Esophagus muscularis mucosa (tissue), 3 donors: ENCODE measurements at regions not wholly inside any gene's neighbourhood (a gene's known extent, or its start where the extent isn't known, plus 50 kb on each side); places are given as distances from the start of the nearest gene placed in this dataset.
"Not testable (repeated sequence)": the region's sequence is repeated elsewhere in the genome, so short reads cannot be mapped to it uniquely, and the experiment has no call there.

ENCODE experiments used
- POLR2AphosphoS5 ChIP-seq, 2 donors: sonication (generic); formaldehyde crosslinking; IDR thresholded peaks; one replicate each; pipeline ENCODE4 v1.6.1; 2017; ENCODE audit warnings: antibody characterized with exemption in 2 of 2
- TF ChIP-seq, protein P1 (sequence below), 3 experiments: fragments of 200-600 bp in 2 of 3; fragments of 450-650 bp in 1 of 3; sonication (generic) in 2 of 3; IDR thresholded peaks; one replicate each; pipeline ENCODE4 v1.5.1; 2017 to 2019; ENCODE audit warnings: antibody characterized with exemption in 3 of 3, mild to moderate bottlenecking in 2 of 3, moderate library complexity in 1 of 3

DNA sequence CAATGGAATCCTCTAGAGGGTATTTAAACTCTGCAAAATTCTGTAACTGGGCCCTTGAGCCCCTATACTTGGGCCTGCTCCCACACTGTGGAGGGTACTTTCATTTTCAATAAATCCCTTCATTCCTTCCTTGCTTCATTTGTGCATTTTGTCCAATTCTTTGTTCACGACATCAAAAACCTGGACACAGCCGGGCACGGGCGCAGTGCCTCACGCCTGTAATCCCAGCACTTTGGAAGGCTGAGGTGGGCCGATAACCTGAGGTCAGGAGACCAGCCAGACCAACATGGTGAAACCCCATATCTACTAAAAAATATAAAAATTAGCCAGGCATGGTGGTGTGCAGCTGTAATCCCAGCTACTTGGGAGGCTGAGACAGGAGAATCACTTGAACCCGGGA, 714.9 kb upstream of the NOVA1 start:
- TF ChIP-seq, protein P1, sequence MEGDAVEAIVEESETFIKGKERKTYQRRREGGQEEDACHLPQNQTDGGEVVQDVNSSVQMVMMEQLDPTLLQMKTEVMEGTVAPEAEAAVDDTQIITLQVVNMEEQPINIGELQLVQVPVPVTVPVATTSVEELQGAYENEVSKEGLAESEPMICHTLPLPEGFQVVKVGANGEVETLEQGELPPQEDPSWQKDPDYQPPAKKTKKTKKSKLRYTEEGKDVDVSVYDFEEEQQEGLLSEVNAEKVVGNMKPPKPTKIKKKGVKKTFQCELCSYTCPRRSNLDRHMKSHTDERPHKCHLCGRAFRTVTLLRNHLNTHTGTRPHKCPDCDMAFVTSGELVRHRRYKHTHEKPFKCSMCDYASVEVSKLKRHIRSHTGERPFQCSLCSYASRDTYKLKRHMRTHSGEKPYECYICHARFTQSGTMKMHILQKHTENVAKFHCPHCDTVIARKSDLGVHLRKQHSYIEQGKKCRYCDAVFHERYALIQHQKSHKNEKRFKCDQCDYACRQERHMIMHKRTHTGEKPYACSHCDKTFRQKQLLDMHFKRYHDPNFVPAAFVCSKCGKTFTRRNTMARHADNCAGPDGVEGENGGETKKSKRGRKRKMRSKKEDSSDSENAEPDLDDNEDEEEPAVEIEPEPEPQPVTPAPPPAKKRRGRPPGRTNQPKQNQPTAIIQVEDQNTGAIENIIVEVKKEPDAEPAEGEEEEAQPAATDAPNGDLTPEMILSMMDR (IDR thresholded peaks at IDR 0.05) = not testable (repeated sequence)
- TF ChIP-seq POLR2AphosphoS5 (IDR thresholded peaks at IDR 0.05) = not testable (repeated sequence)
